H9 (cell line): ENCODE measurements at regions not wholly inside any gene's neighbourhood (a gene's known extent, or its start where the extent isn't known, plus 50 kb on each side); places are given as distances from the start of the nearest gene placed in this dataset.
"Not testable (repeated sequence)": the region's sequence is repeated elsewhere in the genome, so short reads cannot be mapped to it uniquely, and the experiment has no call there.

Source experiments
- DNase-seq: peaks from one replicate; pipeline ENCODE4 v3.0.0-alpha.2; 2017
- H2AFZ ChIP-seq: one replicate; pipeline ENCODE4 v1.6.1; 2013; ENCODE audit warnings: mild to moderate bottlenecking, low read length, control low read depth, moderate library complexity
- H2AK5ac ChIP-seq: 2 replicates; pipeline ENCODE4 v1.6.1; 2013; ENCODE audit warnings: low read length, control low read depth, mixed read lengths; ENCODE audit not compliant: insufficient read length
- H2BK120ac ChIP-seq: one replicate; pipeline ENCODE4 v1.6.1; 2013; ENCODE audit warnings: low read depth, mild to moderate bottlenecking, low read length, control low read depth, inconsistent platforms; ENCODE audit not compliant: poor library complexity, severe bottlenecking
- H2BK12ac ChIP-seq: 2 replicates; pipeline ENCODE4 v1.6.1; 2013; ENCODE audit warnings: low read length, control low read depth, mixed read lengths, low read depth; ENCODE audit not compliant: insufficient read length
- H2BK15ac ChIP-seq: 2 replicates; pipeline ENCODE4 v1.6.1; 2013; ENCODE audit warnings: low read depth, low read length, control low read depth
- H2BK20ac ChIP-seq: one replicate; pipeline ENCODE4 v1.6.1; 2013; ENCODE audit warnings: low read depth, mild to moderate bottlenecking, low read length, control low read depth, inconsistent platforms; ENCODE audit not compliant: poor library complexity, severe bottlenecking
- H2BK5ac ChIP-seq: 2 replicates; pipeline ENCODE4 v1.6.1; 2013; ENCODE audit warnings: low read length, control low read depth, mixed read lengths; ENCODE audit not compliant: insufficient read length
- H3K14ac ChIP-seq: 2 replicates; pipeline ENCODE4 v1.6.1; 2013; ENCODE audit warnings: low read length, control low read depth; ENCODE audit not compliant: insufficient read depth
- H3K18ac ChIP-seq: 2 replicates; pipeline ENCODE4 v1.6.1; 2013; ENCODE audit warnings: low read depth, mild to moderate bottlenecking, mixed read lengths, low read length, control low read depth; ENCODE audit not compliant: insufficient read length
- H3K23ac ChIP-seq: 2 replicates; pipeline ENCODE4 v1.6.1; 2013; ENCODE audit warnings: low read length, control low read depth, mixed read lengths, low read depth; ENCODE audit not compliant: insufficient read length
- H3K23me2 ChIP-seq: 2 replicates; pipeline ENCODE4 v1.6.1; 2013; ENCODE audit warnings: low read depth, mild to moderate bottlenecking, mixed read lengths, low read length, control low read depth; ENCODE audit not compliant: insufficient read length, poor library complexity, severe bottlenecking
- H3K27ac ChIP-seq: 2 replicates; pipeline ENCODE4 v1.5.1; 2013; ENCODE audit warnings: low read length, control low read depth, mixed read lengths, low read depth; ENCODE audit not compliant: insufficient read length
- H3K27me3 ChIP-seq: 2 replicates; pipeline ENCODE4 v1.6.1; 2013; ENCODE audit warnings: low read length, control low read depth, inconsistent platforms; ENCODE audit not compliant: insufficient read depth
- H3K4ac ChIP-seq: 2 replicates; pipeline ENCODE4 v1.6.1; 2013; ENCODE audit warnings: low read depth, mild to moderate bottlenecking, control low read depth, inconsistent platforms, low read length, moderate library complexity
- H3K4me1 ChIP-seq: 2 replicates; pipeline ENCODE4 v1.6.1; 2013; ENCODE audit warnings: low read length, control low read depth, inconsistent platforms; ENCODE audit not compliant: insufficient read depth
- H3K4me2 ChIP-seq: 2 replicates; pipeline ENCODE4 v1.6.1; 2013; ENCODE audit warnings: low read length, control low read depth, mixed read lengths; ENCODE audit not compliant: insufficient read length, insufficient read depth
- H3K56ac ChIP-seq: 2 replicates; pipeline ENCODE4 v1.6.1; 2013; ENCODE audit warnings: low read depth, mild to moderate bottlenecking, mixed read lengths, low read length, control low read depth; ENCODE audit not compliant: insufficient read length
- H3K79me1 ChIP-seq: 2 replicates; pipeline ENCODE4 v1.6.1; 2013; ENCODE audit warnings: low read depth, mild to moderate bottlenecking, moderate library complexity, low read length, control low read depth, inconsistent platforms; ENCODE audit not compliant: insufficient read depth, poor library complexity, severe bottlenecking
- H3K79me2 ChIP-seq: 2 replicates; pipeline ENCODE4 v1.6.1; 2013; ENCODE audit warnings: low read length, control low read depth, inconsistent platforms; ENCODE audit not compliant: insufficient read depth
- H3K9ac ChIP-seq: 2 replicates; pipeline ENCODE4 v1.6.1; 2013; ENCODE audit warnings: low read length, control low read depth, mixed read lengths; ENCODE audit not compliant: insufficient read length; ENCODE audit errors: extremely low read depth
- H3K9me3 ChIP-seq: one replicate; pipeline ENCODE4 v1.6.1; 2013; ENCODE audit warnings: low read depth, low read length, inconsistent platforms; ENCODE audit not compliant: control insufficient read depth
- H3T11ph ChIP-seq: one replicate; pipeline ENCODE4 v1.6.1; 2013; ENCODE audit warnings: mild to moderate bottlenecking, low read length, control low read depth, inconsistent platforms
- H4K20me1 ChIP-seq: one replicate; pipeline ENCODE4 v1.6.1; 2013; ENCODE audit not compliant: control insufficient read depth, insufficient read length, insufficient read depth
- H4K5ac ChIP-seq: 2 replicates; pipeline ENCODE4 v1.6.1; 2013; ENCODE audit warnings: low read depth, mild to moderate bottlenecking, mixed read lengths, low read length, control low read depth; ENCODE audit not compliant: insufficient read length
- H4K8ac ChIP-seq: replicated peaks from 2 replicates; pipeline ENCODE4 v1.6.1; 2013; ENCODE audit warnings: low read length, control low read depth, mixed read lengths, low read depth; ENCODE audit not compliant: insufficient read length
- H4K91ac ChIP-seq: 2 replicates; pipeline ENCODE4 v1.6.1; 2013; ENCODE audit warnings: low read depth, mild to moderate bottlenecking, moderate library complexity, mixed read lengths, low read length, control low read depth; ENCODE audit not compliant: insufficient read length
- H3K27ac Mint-ChIP-seq, 3 experiments: 2 replicates in 2 of 3; 3 replicates in 1 of 3; pipeline ENCODE4 v1.8.0; 2020 to 2021; ENCODE audit warnings: mixed read lengths in 3 of 3, mild to moderate bottlenecking in 1 of 3, moderate library complexity in 1 of 3
- H3K27me3 Mint-ChIP-seq: 2 replicates; pipeline ENCODE4 v1.8.0; 2021; ENCODE audit warnings: low read depth, mild to moderate bottlenecking, moderate library complexity, mixed read lengths
- H3K36me3 Mint-ChIP-seq, 3 experiments: 2 replicates in 2 of 3; 3 replicates in 1 of 3; pipeline ENCODE4 v1.8.0; 2020 to 2021; ENCODE audit warnings: low read depth in 3 of 3, mixed read lengths in 3 of 3; ENCODE audit not compliant: insufficient read depth in 1 of 3
- H3K4me1 Mint-ChIP-seq, 2 experiments: 2 replicates each; pipeline ENCODE4 v1.8.0; 2020; ENCODE audit warnings: mixed read lengths in 2 of 2
- H3K4me3 Mint-ChIP-seq, 2 experiments: 2 replicates in 1 of 2; 3 replicates in 1 of 2; pipeline ENCODE4 v1.8.0; 2020 to 2021; ENCODE audit warnings: mild to moderate bottlenecking in 2 of 2, mixed read lengths in 2 of 2, moderate library complexity in 1 of 2
- H3K9me3 Mint-ChIP-seq, 2 experiments: 2 replicates in 1 of 2; 3 replicates in 1 of 2; pipeline ENCODE4 v1.8.0; 2020; ENCODE audit warnings: mild to moderate bottlenecking in 2 of 2, mixed read lengths in 2 of 2, moderate library complexity in 1 of 2
- WGBS: extraction: QIAGEN DNeasy Blood & Tissue Kit; methylation state at CpG from one replicate; pipeline ENCODE4 v1.1.7; 2013; ENCODE audit warnings: missing lambda C conversion rate, low lambda C conversion rate, mixed read lengths; ENCODE audit not compliant: insufficient read length; ENCODE audit errors: extremely low coverage; 5-methylcytosine and 5-hydroxymethylcytosine counted together
- TF ChIP-seq, protein P1 (sequence below): fragments of 200-600 bp; sonication (generic); conservative IDR thresholded peaks from 3 replicates; pipeline ENCODE4 v1.8.0; 2021; ENCODE audit warnings: antibody characterized with exemption, mild to moderate bottlenecking

DNA sequence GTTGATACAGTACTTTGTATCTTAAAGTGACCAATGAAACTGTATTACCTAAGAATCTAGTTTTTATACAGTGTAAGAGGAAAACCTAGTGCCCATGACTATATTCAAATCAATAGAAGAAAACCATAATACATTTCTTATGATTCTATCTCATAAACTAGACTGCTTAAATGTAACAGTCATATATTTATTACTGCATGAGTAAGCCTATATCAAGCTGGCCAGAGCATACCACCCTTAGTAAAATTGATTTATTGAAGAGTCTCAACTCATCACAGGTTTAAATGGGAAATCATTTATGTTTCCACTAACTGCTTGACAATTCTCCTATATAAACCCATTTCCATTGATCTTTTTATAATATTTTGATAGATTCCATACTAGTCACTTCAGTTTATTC, 1059.2 kb upstream of the LRRTM1 start:
- Histone ChIP-seq H3K23ac (no peak overlapping the region), H3K14ac (no peak overlapping the region), H2BK15ac (no peak overlapping the region), H2BK20ac (no peak overlapping the region), H2AK5ac (no peak overlapping the region), H3K23me2 (no peaks in the 10 kb centered on the region), H3K56ac (no peak overlapping the region), H3K4ac (no peak overlapping the region), H3K79me2 (no peaks in the 10 kb centered on the region), H3K9me3 (no peaks in the 10 kb centered on the region), H3K4me1 (no peaks in the 10 kb centered on the region), H4K20me1 (no peaks in the 10 kb centered on the region), H3K79me1 (no peaks in the 10 kb centered on the region), H2BK12ac (no peak overlapping the region), H3T11ph (no peak overlapping the region), H3K27ac (no peak overlapping the region), H4K8ac (no peak overlapping the region), H4K5ac (no peak overlapping the region), H2BK5ac (no peak overlapping the region), H3K9ac (no peak overlapping the region), H2BK120ac (no peak overlapping the region), H2AFZ (no peak overlapping the region), H3K4me2 (no peak overlapping the region), H4K91ac (no peak overlapping the region), H3K27me3 (no peaks in the 10 kb centered on the region), H3K18ac (no peak overlapping the region)
- DNase-seq: no peak
- TF ChIP-seq, protein P1, sequence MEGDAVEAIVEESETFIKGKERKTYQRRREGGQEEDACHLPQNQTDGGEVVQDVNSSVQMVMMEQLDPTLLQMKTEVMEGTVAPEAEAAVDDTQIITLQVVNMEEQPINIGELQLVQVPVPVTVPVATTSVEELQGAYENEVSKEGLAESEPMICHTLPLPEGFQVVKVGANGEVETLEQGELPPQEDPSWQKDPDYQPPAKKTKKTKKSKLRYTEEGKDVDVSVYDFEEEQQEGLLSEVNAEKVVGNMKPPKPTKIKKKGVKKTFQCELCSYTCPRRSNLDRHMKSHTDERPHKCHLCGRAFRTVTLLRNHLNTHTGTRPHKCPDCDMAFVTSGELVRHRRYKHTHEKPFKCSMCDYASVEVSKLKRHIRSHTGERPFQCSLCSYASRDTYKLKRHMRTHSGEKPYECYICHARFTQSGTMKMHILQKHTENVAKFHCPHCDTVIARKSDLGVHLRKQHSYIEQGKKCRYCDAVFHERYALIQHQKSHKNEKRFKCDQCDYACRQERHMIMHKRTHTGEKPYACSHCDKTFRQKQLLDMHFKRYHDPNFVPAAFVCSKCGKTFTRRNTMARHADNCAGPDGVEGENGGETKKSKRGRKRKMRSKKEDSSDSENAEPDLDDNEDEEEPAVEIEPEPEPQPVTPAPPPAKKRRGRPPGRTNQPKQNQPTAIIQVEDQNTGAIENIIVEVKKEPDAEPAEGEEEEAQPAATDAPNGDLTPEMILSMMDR: no peak
- Mint-ChIP-seq H3K4me1 (no peaks in the 10 kb centered on the region), H3K27me3 (no peaks in the 10 kb centered on the region; the same call in 1 of the 2 replicates), H3K9me3 (peaks cover 12 to 18% of the 10 kb centered on the region in 2 experiments), H3K4me3 (no peak overlapping the region), H3K36me3 (peaks cover 0 to 21% (median 8%) of the 10 kb centered on the region in 3 experiments; a peak in 5 of 7 replicates), H3K27ac (no peak overlapping the region)

DNA sequence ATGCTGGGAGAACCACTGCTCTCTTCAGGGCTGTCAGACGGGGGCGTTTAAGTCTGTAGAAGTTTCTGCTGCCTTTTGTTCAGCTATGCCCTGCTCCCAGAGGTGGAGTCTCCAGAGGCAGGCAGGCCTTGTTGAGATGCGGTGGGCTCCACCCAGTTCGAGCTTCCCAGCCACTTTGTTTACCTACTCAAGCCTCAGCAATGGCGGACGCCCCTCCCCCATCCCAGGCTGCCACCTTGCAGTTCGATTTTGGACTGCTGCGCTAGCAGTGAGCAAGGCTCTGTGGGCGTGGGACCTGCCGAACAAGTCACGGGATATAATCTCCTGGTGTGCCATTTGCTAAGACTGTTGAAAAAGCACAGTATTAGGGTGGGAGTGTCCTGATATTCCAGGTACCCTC, 1057.9 kb upstream of the LRRTM1 start:
- WGBS: no CpG with 5 or more reads among the region's 11 CpGs
- DNase-seq, H3K4me1 Mint-ChIP-seq, H3K4me2 ChIP-seq, H2AK5ac ChIP-seq, H3K27ac Mint-ChIP-seq, H2BK120ac ChIP-seq, H3K27ac ChIP-seq, H3K27me3 ChIP-seq, H3K27me3 Mint-ChIP-seq, H3K18ac ChIP-seq, H3T11ph ChIP-seq, H3K14ac ChIP-seq, H3K4ac ChIP-seq, H2AFZ ChIP-seq, H3K23ac ChIP-seq, H3K79me1 ChIP-seq, H3K4me1 ChIP-seq, H2BK15ac ChIP-seq, H4K5ac ChIP-seq, H3K79me2 ChIP-seq, H3K56ac ChIP-seq, H3K4me3 Mint-ChIP-seq, H2BK12ac ChIP-seq, H4K8ac ChIP-seq, H3K9ac ChIP-seq, H2BK5ac ChIP-seq, H4K91ac ChIP-seq, H3K23me2 ChIP-seq, H2BK20ac ChIP-seq, H4K20me1 ChIP-seq, H3K9me3 ChIP-seq: not testable (repeated sequence)
- H3K36me3 Mint-ChIP-seq: peaks cover 0 to 21% (median 8%) of the 10 kb centered on the region in 3 experiments; a peak in 5 of 7 replicates
- peaks cover 17 to 27% of the 10 kb centered on the region in 2 experiments for H3K9me3 Mint-ChIP-seq
